H1 (cell line): ENCODE measurements at regions not wholly inside any gene's neighbourhood (a gene's known extent, or its start where the extent isn't known, plus 50 kb on each side); places are given as distances from the start of the nearest gene placed in this dataset.

ENCODE experiments used
- CTCF ChIA-PET: fragments of 300-600 bp; sonication (Branson Sonifier 250); formaldehyde crosslinking; loops from one replicate; lab custom pipeline; 2021; ENCODE audit not compliant: partially characterized antibody; lab: Charles Lee
- POLR2A ChIA-PET: fragments of 300-600 bp; sonication (Branson Sonifier 250); formaldehyde crosslinking; loops from one replicate; lab custom pipeline; 2021; ENCODE audit warnings: inconsistent platforms; ENCODE audit not compliant: partially characterized antibody; lab: Charles Lee
- DNase-seq, 2 experiments: peaks; one replicate each; pipeline versions ENCODE4 v3.0.0 to v3.0.0-alpha.2; 2010 to 2022; ENCODE audit warnings: low spot score in 2 of 2, low read depth in 1 of 2, mixed read lengths in 1 of 2
- FAIRE-seq: peaks from 2 replicates; lab custom pipeline; 2011; peaks lifted over from hg19 to GRCh38; lab: Jason Lieb, UNC
- H2AFZ ChIP-seq: 2 replicates; pipeline ENCODE4 v1.8.1; 2012; ENCODE audit warnings: low read length, inconsistent platforms
- H2AK5ac ChIP-seq: 2 replicates; pipeline ENCODE4 v1.6.1; 2013; ENCODE audit warnings: low read depth, low read length
- H2BK120ac ChIP-seq: replicated peaks from 2 replicates; pipeline ENCODE3; 2013; ENCODE audit warnings: low read depth, low read length, inconsistent platforms
- H2BK12ac ChIP-seq: 2 replicates; pipeline ENCODE4 v1.6.1; 2013; ENCODE audit warnings: low read depth, low read length
- H2BK15ac ChIP-seq: 2 replicates; pipeline ENCODE4 v1.6.1; 2013; ENCODE audit warnings: low read length
- H2BK20ac ChIP-seq: 2 replicates; pipeline ENCODE4 v1.6.1; 2013; ENCODE audit warnings: low read length
- H2BK5ac ChIP-seq: 2 replicates; pipeline ENCODE4 v1.6.1; 2013; ENCODE audit warnings: low read depth, low read length
- H3K14ac ChIP-seq: 2 replicates; pipeline ENCODE4 v1.6.1; 2013; ENCODE audit warnings: inconsistent platforms; ENCODE audit not compliant: insufficient read length
- H3K18ac ChIP-seq: 2 replicates; pipeline ENCODE4 v1.6.1; 2013; ENCODE audit warnings: low read length; ENCODE audit errors: extremely low read depth
- H3K23ac ChIP-seq: 2 replicates; pipeline ENCODE4 v1.6.1; 2013; ENCODE audit warnings: inconsistent platforms; ENCODE audit not compliant: insufficient read length
- H3K23me2 ChIP-seq: 2 replicates; pipeline ENCODE4 v1.6.1; 2013; ENCODE audit warnings: low read depth, low read length
- H3K27ac ChIP-seq: 2 replicates; pipeline ENCODE4 v1.6.1; 2011; ENCODE audit warnings: low read depth, low read length, inconsistent platforms
- H3K27me3 ChIP-seq, 4 experiments: replicated peaks in 1 of 4; 1 replicate in 1 of 4; 2 replicates in 3 of 4; pipeline versions ENCODE4 v1.6.1 to v1.8.1; 2011 to 2013; ENCODE audit warnings: low read length in 3 of 4, mild to moderate bottlenecking in 3 of 4, inconsistent platforms in 2 of 4, mixed read lengths in 2 of 4, moderate library complexity in 1 of 4; ENCODE audit not compliant: control insufficient read depth in 3 of 4, insufficient read depth in 3 of 4; ENCODE audit errors: extremely low read depth in 1 of 4
- H3K36me3 ChIP-seq, 4 experiments: 2 replicates each; pipeline versions ENCODE4 v1.6.1 to v1.8.1; 2011 to 2013; ENCODE audit warnings: mild to moderate bottlenecking in 4 of 4, low read length in 3 of 4, moderate library complexity in 2 of 4, control low read depth in 1 of 4, inconsistent platforms in 1 of 4; ENCODE audit not compliant: insufficient read depth in 4 of 4, control insufficient read depth in 2 of 4
- H3K4ac ChIP-seq: replicated peaks from 2 replicates; pipeline ENCODE3; 2013; ENCODE audit warnings: low read length, low read depth, mixed read lengths, inconsistent platforms; ENCODE audit not compliant: insufficient read length
- H3K4me1 ChIP-seq, 4 experiments: replicated peaks in 1 of 4; 1 replicate in 1 of 4; 2 replicates in 3 of 4; pipeline versions ENCODE4 v1.6.1 to v1.8.1; 2011 to 2013; ENCODE audit warnings: low read length in 3 of 4, inconsistent platforms in 2 of 4, mixed read lengths in 1 of 4; ENCODE audit not compliant: insufficient read depth in 4 of 4, control insufficient read depth in 3 of 4
- H3K4me2 ChIP-seq, 2 experiments: 2 replicates each; pipeline versions ENCODE4 v1.6.1 to v1.8.1; 2011 to 2013; ENCODE audit warnings: low read depth in 2 of 2, low read length in 2 of 2, control low read depth in 1 of 2, inconsistent platforms in 1 of 2, mild to moderate bottlenecking in 1 of 2; ENCODE audit not compliant: insufficient read depth in 1 of 2
- H3K4me3 ChIP-seq, 4 experiments: fragments of 200-600, 300-600 bp in 1 of 4; sonication (generic), shearing (Covaris generic), sonication (Bioruptor Twin) in 1 of 4; 2 replicates each; pipeline versions ENCODE4 v1.5.1 to v1.8.1; 2011 to 2016; ENCODE audit warnings: low read length in 4 of 4, low read depth in 3 of 4, control low read depth in 2 of 4, inconsistent platforms in 2 of 4, mild to moderate bottlenecking in 2 of 4, mixed read lengths in 1 of 4, moderate library complexity in 1 of 4; ENCODE audit not compliant: insufficient read depth in 2 of 4; ENCODE audit errors: extremely low read depth in 1 of 4
- H3K56ac ChIP-seq: replicated peaks from 2 replicates; pipeline ENCODE3; 2013; ENCODE audit warnings: low read depth, mild to moderate bottlenecking, mixed read lengths, low read length, inconsistent platforms; ENCODE audit not compliant: insufficient read length
- H3K79me1 ChIP-seq: 2 replicates; pipeline ENCODE4 v1.6.1; 2013; ENCODE audit warnings: low read depth, low read length, control low read depth
- H3K79me2 ChIP-seq, 2 experiments: 2 replicates each; pipeline versions ENCODE4 v1.6.1 to v1.8.1; 2012 to 2013; ENCODE audit warnings: low read length in 2 of 2, mild to moderate bottlenecking in 2 of 2, inconsistent platforms in 1 of 2; ENCODE audit not compliant: insufficient read depth in 2 of 2, control insufficient read depth in 1 of 2
- H3K9ac ChIP-seq, 4 experiments: replicated peaks in 1 of 4; 1 replicate in 1 of 4; 2 replicates in 3 of 4; pipeline versions ENCODE4 v1.6.1 to v1.8.1; 2011 to 2013; ENCODE audit warnings: low read depth in 3 of 4, low read length in 3 of 4, control low read depth in 2 of 4, mild to moderate bottlenecking in 2 of 4, moderate library complexity in 2 of 4, inconsistent platforms in 1 of 4; ENCODE audit errors: extremely low read depth in 1 of 4
- H3K9me3 ChIP-seq, 2 experiments: 2 replicates each; pipeline versions ENCODE4 v1.6.1 to v1.8.1; 2012 to 2013; ENCODE audit warnings: mild to moderate bottlenecking in 2 of 2, moderate library complexity in 2 of 2, control low read depth in 1 of 2, inconsistent platforms in 1 of 2, low read depth in 1 of 2, low read length in 1 of 2, mixed read lengths in 1 of 2; ENCODE audit not compliant: insufficient read depth in 2 of 2
- H4K20me1 ChIP-seq, 2 experiments: replicated peaks in 1 of 2; 2 replicates each; pipeline versions ENCODE3 to v1.8.1; 2011 to 2013; ENCODE audit warnings: inconsistent platforms in 2 of 2, low read length in 2 of 2, mild to moderate bottlenecking in 1 of 2; ENCODE audit not compliant: insufficient read depth in 2 of 2, control insufficient read depth in 1 of 2
- H4K5ac ChIP-seq: 2 replicates; pipeline ENCODE4 v1.6.1; 2013; ENCODE audit warnings: low read length, low read depth, mixed read lengths, inconsistent platforms; ENCODE audit not compliant: insufficient read length
- H4K8ac ChIP-seq: 2 replicates; pipeline ENCODE4 v1.8.0; 2013; ENCODE audit warnings: mild to moderate bottlenecking, moderate library complexity, low read length, inconsistent platforms; ENCODE audit not compliant: insufficient read depth; ENCODE audit errors: extremely low read depth
- H4K91ac ChIP-seq: replicated peaks from 2 replicates; pipeline ENCODE3; 2013; ENCODE audit warnings: low read length, mixed read lengths, inconsistent platforms; ENCODE audit not compliant: insufficient read length
- CTCF ChIP-seq, 3 experiments: IDR thresholded peaks; 1 replicate in 2 of 3; 2 replicates in 1 of 3; pipeline versions ENCODE4 v1.5.1 to v1.6.1; 2011; ENCODE audit warnings: low read length in 3 of 3, mild to moderate bottlenecking in 3 of 3, inconsistent platforms in 2 of 3, low read depth in 1 of 3, moderate library complexity in 1 of 3; ENCODE audit not compliant: insufficient read depth in 1 of 3; ENCODE audit errors: control extremely low read depth in 1 of 3
- EGR1 ChIP-seq: IDR thresholded peaks from 2 replicates; pipeline ENCODE4 v1.6.1; 2011; ENCODE audit warnings: low read depth, low read length, borderline replicate concordance
- NRF1 ChIP-seq: IDR thresholded peaks from 2 replicates; pipeline ENCODE4 v1.6.1; 2011; ENCODE audit warnings: mild to moderate bottlenecking, low read depth, low read length, improper control_type of control experiment
- SAP30 ChIP-seq: fragments of 300-600 bp; sonication (generic); IDR thresholded peaks from 2 replicates; pipeline ENCODE4 v1.7.1; 2012; ENCODE audit warnings: low read length, moderate library complexity, mild to moderate bottlenecking, inconsistent platforms; ENCODE audit not compliant: insufficient read depth, insufficient replicate concordance
- SIX5 ChIP-seq: IDR thresholded peaks from 2 replicates; pipeline ENCODE4 v1.6.1; 2011; ENCODE audit warnings: mild to moderate bottlenecking, low read depth, low read length
- TCF12 ChIP-seq: IDR thresholded peaks from 2 replicates; pipeline ENCODE4 v1.6.1; 2011; ENCODE audit warnings: low read depth, mild to moderate bottlenecking, low read length
- YY1 ChIP-seq: IDR thresholded peaks from 2 replicates; pipeline ENCODE4 v1.6.1; 2011; ENCODE audit warnings: low read depth, mild to moderate bottlenecking, low read length
- WGBS, 2 experiments: shearing (Covaris generic) in 1 of 2; methylation state at CpG; one replicate each; pipeline versions ENCODE4 v1.1.6 to v1.1.7; 2013 to 2015; ENCODE audit warnings: low lambda C conversion rate in 2 of 2, mixed read lengths in 2 of 2, inconsistent platforms in 1 of 2, low coverage in 1 of 2, missing lambda C conversion rate in 1 of 2; ENCODE audit not compliant: insufficient replicate concordance in 2 of 2, insufficient coverage in 1 of 2, insufficient read length in 1 of 2; ENCODE audit errors: extremely low coverage in 1 of 2, missing lambda C conversion rate in 1 of 2; 5-methylcytosine and 5-hydroxymethylcytosine counted together

DNA sequence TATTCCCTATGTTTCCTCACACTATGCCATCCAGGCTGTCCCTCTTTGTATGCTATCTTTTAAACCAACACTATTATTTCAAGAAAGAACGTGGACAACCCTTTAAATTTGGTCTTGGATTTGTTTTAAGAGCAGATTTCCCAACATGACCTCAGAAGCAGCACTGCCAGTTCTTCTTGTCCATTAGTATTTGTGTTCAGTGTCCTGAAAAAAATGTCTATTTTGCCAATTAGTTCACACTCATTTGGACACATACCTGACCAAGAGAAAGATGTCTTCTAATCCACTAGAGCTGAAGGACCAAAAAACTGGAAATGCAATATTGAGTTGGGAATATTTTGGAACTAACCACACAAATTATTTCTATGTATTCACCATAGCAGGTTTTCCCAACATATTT lies 223.2 kb upstream of the CNKSR2 start:
- no peak for DNase-seq
- Histone ChIP-seq H3K79me2 (no peaks in the 10 kb centered on the region), H3K18ac (no peak overlapping the region), H3K23ac (no peak overlapping the region), H3K36me3 (no peaks in the 10 kb centered on the region), H4K5ac (no peak overlapping the region), H3K4me3 (no peak overlapping the region), H2BK15ac (no peak overlapping the region), H2AK5ac (no peak overlapping the region), H3K4ac (no peak overlapping the region), H3K27me3 (no peaks in the 10 kb centered on the region), H3K4me1 (peaks cover 0 to 2% (median 0%) of the 10 kb centered on the region in 4 experiments; a peak in 1 of 7 replicates), H3K56ac (no peak overlapping the region), H4K91ac (no peak overlapping the region), H2BK20ac (no peak overlapping the region), H3K23me2 (no peaks in the 10 kb centered on the region), H3K9ac (no peak overlapping the region), H2BK12ac (no peak overlapping the region), H2BK120ac (no peak overlapping the region), H3K4me2 (no peak overlapping the region), H4K20me1 (no peaks in the 10 kb centered on the region), H2BK5ac (no peak overlapping the region), H3K14ac (no peak overlapping the region), H2AFZ (no peak overlapping the region), H3K9me3 (no peaks in the 10 kb centered on the region), H4K8ac (no peak overlapping the region), H3K27ac (no peak overlapping the region), H3K79me1 (no peaks in the 10 kb centered on the region)
- TF ChIP-seq SIX5 (no peak), YY1 (no peak), TCF12 (no peak), SAP30 (no peak), EGR1 (no peak), CTCF (IDR thresholded peaks at IDR 0.05; ENCODE audit: control extremely low read depth in 1 of 3, insufficient read depth in 1 of 3, low read depth in 1 of 3, low read length in 3 of 3) (no peak), NRF1 (no peak)
- FAIRE-seq: no peak
- ChIA-PET POLR2A (no interaction called here), CTCF (no interaction called here)
- WGBS, 2 experiments: 100% methylated on average over 1 of the region's 1 CpG; no CpG with 5 or more reads in 1 of the 2 experiments
